Parathyroid adenoma (tissue), 2 donors: ENCODE measurements at regions not wholly inside any gene's neighbourhood (a gene's known extent, or its start where the extent isn't known, plus 50 kb on each side); places are given as distances from the start of the nearest gene placed in this dataset.

Experiments
- H2AFZ ChIP-seq: fragments of 300-600 bp; sonication (generic); one replicate; pipeline ENCODE4 v1.7.0; 2017; ENCODE audit warnings: antibody characterized with exemption, mild to moderate bottlenecking
- H3K27ac ChIP-seq: fragments of 300-600 bp; sonication (generic); one replicate; pipeline ENCODE4 v1.7.0; 2017
- H3K27me3 ChIP-seq: fragments of 300-600 bp; sonication (generic); one replicate; pipeline ENCODE4 v1.7.0; 2017; ENCODE audit warnings: low read length; ENCODE audit not compliant: control insufficient read depth, insufficient read depth
- H3K36me3 ChIP-seq: fragments of 300-600 bp; sonication (generic); one replicate; pipeline ENCODE4 v1.7.0; 2017; ENCODE audit warnings: low read length; ENCODE audit not compliant: control insufficient read depth, insufficient read depth
- H3K4me1 ChIP-seq: fragments of 300-600 bp; sonication (generic); one replicate; pipeline ENCODE4 v1.7.0; 2017; ENCODE audit warnings: control low read depth
- H3K4me2 ChIP-seq: fragments of 300-600 bp; sonication (generic); one replicate; pipeline ENCODE4 v1.7.0; 2017; ENCODE audit warnings: low read length
- H3K4me3 ChIP-seq: fragments of 300-600 bp; sonication (generic); one replicate; pipeline ENCODE4 v1.7.0; 2017; ENCODE audit warnings: low read depth, low read length
- H3K79me2 ChIP-seq: fragments of 300-600 bp; sonication (generic); one replicate; pipeline ENCODE4 v1.7.0; 2017; ENCODE audit warnings: control low read depth
- H3K9ac ChIP-seq: fragments of 300-600 bp; sonication (generic); one replicate; pipeline ENCODE4 v1.7.0; 2017; ENCODE audit warnings: mild to moderate bottlenecking
- H3K9me3 ChIP-seq: fragments of 300-600 bp; sonication (generic); one replicate; pipeline ENCODE4 v1.7.0; 2017; ENCODE audit warnings: low read length; ENCODE audit not compliant: control insufficient read depth
- TF ChIP-seq, protein P1 (sequence below): fragments of 300-600 bp; sonication (generic); IDR thresholded peaks from one replicate; pipeline ENCODE4 v1.7.0; 2017; ENCODE audit warnings: antibody characterized with exemption, mild to moderate bottlenecking
- donor health status: primary hyperparathyroidism.

GRCh38 chr6:48859562-48860123 lies 603.4 kb downstream of the MMUT start:
- Histone ChIP-seq H3K9me3 (no peaks in the 10 kb centered on the region), H2AFZ (no peak overlapping the region), H3K27me3 (no peaks in the 10 kb centered on the region), H3K4me3 (no peak overlapping the region), H3K4me1 (no peaks in the 10 kb centered on the region), H3K4me2 (no peak overlapping the region), H3K79me2 (no peaks in the 10 kb centered on the region), H3K9ac (no peak overlapping the region), H3K27ac (no peak overlapping the region), H3K36me3 (no peaks in the 10 kb centered on the region)
- TF ChIP-seq, protein P1, sequence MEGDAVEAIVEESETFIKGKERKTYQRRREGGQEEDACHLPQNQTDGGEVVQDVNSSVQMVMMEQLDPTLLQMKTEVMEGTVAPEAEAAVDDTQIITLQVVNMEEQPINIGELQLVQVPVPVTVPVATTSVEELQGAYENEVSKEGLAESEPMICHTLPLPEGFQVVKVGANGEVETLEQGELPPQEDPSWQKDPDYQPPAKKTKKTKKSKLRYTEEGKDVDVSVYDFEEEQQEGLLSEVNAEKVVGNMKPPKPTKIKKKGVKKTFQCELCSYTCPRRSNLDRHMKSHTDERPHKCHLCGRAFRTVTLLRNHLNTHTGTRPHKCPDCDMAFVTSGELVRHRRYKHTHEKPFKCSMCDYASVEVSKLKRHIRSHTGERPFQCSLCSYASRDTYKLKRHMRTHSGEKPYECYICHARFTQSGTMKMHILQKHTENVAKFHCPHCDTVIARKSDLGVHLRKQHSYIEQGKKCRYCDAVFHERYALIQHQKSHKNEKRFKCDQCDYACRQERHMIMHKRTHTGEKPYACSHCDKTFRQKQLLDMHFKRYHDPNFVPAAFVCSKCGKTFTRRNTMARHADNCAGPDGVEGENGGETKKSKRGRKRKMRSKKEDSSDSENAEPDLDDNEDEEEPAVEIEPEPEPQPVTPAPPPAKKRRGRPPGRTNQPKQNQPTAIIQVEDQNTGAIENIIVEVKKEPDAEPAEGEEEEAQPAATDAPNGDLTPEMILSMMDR, result no peak

DNA sequence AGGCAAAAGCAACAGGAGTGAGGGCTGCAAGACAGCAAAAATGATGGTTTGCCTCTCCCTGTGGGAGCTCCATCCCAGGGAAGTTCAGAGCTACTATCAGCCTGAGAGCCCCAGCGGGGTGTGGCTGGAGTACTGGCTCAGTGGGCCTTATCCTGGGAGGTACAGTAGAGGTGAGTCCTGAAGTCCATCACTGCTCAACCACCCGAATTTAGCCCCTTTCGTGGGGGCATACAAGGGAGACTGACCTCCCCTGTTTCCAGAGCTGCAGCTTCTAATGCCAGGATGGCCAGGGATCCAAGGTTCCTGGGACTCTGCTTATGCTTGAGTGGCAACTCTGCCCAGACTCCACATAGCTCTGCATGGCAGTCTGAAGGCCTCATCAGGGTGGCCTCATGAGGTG lies 617.8 kb downstream of the MMUT start:
- Histone ChIP-seq H3K9me3 (no peaks in the 10 kb centered on the region), H3K4me2 (no peak overlapping the region), H3K36me3 (no peaks in the 10 kb centered on the region), H3K79me2 (no peaks in the 10 kb centered on the region), H3K4me3 (no peak overlapping the region), H3K4me1 (no peaks in the 10 kb centered on the region), H3K27ac (no peak overlapping the region), H2AFZ (no peak overlapping the region), H3K27me3 (no peaks in the 10 kb centered on the region), H3K9ac (no peak overlapping the region)
- TF ChIP-seq, protein P1, result no peak

DNA sequence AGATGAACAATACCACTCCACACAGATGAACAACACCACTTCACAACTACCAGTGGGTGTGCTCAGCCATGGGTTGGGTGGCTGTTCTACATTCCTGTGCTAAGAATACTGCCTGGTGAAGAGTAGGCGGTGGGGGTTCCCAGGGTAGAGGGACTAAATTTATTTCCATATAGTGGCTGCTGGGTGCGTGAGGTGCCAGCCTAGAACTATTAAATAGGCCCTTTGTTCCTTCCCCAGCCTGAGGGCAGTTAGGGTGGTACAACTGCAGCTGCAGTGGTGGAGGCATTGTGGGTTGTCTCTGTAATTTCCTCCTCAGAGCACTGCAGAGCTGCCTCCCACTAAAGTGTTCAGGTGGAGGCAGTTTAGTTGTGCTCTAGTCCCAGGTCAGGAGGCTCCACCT lies 618.4 kb downstream of the MMUT start:
- Histone ChIP-seq H3K4me1 (no peaks in the 10 kb centered on the region), H3K4me2 (no peak overlapping the region), H3K79me2 (no peaks in the 10 kb centered on the region), H3K27me3 (no peaks in the 10 kb centered on the region), H3K9me3 (no peaks in the 10 kb centered on the region), H2AFZ (no peak overlapping the region), H3K27ac (no peak overlapping the region), H3K9ac (no peak overlapping the region), H3K36me3 (no peaks in the 10 kb centered on the region), H3K4me3 (no peak overlapping the region)
- TF ChIP-seq, protein P1, result no peak

DNA sequence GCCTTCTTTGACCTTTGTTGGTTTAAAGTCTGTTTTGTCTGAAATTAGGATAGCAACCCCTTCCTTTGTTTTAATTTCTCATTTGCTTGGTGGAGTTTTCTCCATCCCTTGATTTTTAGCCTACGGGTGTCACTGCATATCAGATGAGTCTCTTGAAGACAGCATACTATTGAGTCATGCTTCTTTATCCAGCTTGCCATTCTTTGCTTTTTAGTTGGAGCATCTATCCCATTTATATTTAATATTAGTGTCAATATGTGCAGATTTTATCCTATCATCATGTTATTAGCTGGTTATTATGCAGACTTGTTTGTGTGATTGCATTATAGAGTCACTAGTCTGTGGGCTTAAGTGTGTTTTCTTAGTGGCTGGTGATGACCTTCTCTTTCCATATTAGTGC lies 622.2 kb downstream of the MMUT start:
- Histone ChIP-seq H3K9ac (no peak overlapping the region), H3K4me1 (no peaks in the 10 kb centered on the region), H3K4me2 (no peak overlapping the region), H3K27me3 (no peaks in the 10 kb centered on the region), H3K4me3 (no peak overlapping the region), H3K9me3 (no peaks in the 10 kb centered on the region), H2AFZ (no peak overlapping the region), H3K27ac (no peak overlapping the region), H3K36me3 (no peaks in the 10 kb centered on the region), H3K79me2 (no peaks in the 10 kb centered on the region)
- TF ChIP-seq, protein P1, result no peak

GRCh38 chr6:48839206-48839605 lies 623.8 kb downstream of the MMUT start:
- Histone ChIP-seq H3K9ac (no peak overlapping the region), H3K27me3 (no peaks in the 10 kb centered on the region), H3K4me3 (no peak overlapping the region), H2AFZ (no peak overlapping the region), H3K4me2 (no peak overlapping the region), H3K4me1 (no peaks in the 10 kb centered on the region), H3K27ac (no peak overlapping the region), H3K79me2 (no peaks in the 10 kb centered on the region), H3K9me3 (no peaks in the 10 kb centered on the region), H3K36me3 (no peaks in the 10 kb centered on the region)
- TF ChIP-seq, protein P1, result no peak
